ENCODE measurements at regions not wholly inside any gene's neighbourhood (a gene's known extent, or its start where the extent isn't known, plus 50 kb on each side); places are given as distances from the start of the nearest gene placed in this dataset.
"Not testable (repeated sequence)": the region's sequence is repeated elsewhere in the genome, so short reads cannot be mapped to it uniquely, and the experiment has no call there.

DNA sequence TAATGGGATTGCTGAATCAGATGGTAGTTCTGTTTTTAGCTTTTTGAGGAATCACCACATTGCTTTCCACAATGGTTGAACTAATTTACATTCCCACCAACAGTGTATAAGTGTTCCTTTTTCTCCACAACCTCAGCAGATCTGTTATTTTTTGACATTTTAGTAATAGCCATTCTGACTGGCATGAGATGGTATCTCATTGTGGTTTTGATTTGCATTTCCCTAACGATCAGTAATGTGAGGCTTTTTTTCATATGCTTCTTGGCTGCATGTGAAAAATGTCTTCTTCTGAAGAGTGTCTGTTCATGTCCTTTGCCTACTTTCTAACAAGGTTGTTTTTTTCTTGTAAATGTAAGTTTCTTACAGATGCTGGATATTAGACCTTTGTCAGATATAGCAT is 402.4 kb downstream of the MAT2B start:
- TF ChIP-seq, protein P1, sequence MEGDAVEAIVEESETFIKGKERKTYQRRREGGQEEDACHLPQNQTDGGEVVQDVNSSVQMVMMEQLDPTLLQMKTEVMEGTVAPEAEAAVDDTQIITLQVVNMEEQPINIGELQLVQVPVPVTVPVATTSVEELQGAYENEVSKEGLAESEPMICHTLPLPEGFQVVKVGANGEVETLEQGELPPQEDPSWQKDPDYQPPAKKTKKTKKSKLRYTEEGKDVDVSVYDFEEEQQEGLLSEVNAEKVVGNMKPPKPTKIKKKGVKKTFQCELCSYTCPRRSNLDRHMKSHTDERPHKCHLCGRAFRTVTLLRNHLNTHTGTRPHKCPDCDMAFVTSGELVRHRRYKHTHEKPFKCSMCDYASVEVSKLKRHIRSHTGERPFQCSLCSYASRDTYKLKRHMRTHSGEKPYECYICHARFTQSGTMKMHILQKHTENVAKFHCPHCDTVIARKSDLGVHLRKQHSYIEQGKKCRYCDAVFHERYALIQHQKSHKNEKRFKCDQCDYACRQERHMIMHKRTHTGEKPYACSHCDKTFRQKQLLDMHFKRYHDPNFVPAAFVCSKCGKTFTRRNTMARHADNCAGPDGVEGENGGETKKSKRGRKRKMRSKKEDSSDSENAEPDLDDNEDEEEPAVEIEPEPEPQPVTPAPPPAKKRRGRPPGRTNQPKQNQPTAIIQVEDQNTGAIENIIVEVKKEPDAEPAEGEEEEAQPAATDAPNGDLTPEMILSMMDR (IDR thresholded peaks at IDR 0.05 in 8 of 11, conservative IDR thresholded peaks at IDR 0.05 in 3 of 11) = not testable (repeated sequence)
- TF ChIP-seq POLR2A (IDR thresholded peaks at IDR 0.05) = not testable (repeated sequence)
